ENCODE measurements at regions not wholly inside any gene's neighbourhood (a gene's known extent, or its start where the extent isn't known, plus 50 kb on each side); places are given as distances from the start of the nearest gene placed in this dataset.

GRCh38 chr17:45631941-45632340 is 141.4 kb upstream of the PLEKHM1 start:
- no peak overlapping the region for H3K27ac ChIP-seq
- 87 to 91% methylated on average over 2 of the region's 2 CpGs for WGBS, 2 donors
- H3K27me3 ChIP-seq, result no peaks in the 10 kb centered on the region
- TF ChIP-seq, protein P1, sequence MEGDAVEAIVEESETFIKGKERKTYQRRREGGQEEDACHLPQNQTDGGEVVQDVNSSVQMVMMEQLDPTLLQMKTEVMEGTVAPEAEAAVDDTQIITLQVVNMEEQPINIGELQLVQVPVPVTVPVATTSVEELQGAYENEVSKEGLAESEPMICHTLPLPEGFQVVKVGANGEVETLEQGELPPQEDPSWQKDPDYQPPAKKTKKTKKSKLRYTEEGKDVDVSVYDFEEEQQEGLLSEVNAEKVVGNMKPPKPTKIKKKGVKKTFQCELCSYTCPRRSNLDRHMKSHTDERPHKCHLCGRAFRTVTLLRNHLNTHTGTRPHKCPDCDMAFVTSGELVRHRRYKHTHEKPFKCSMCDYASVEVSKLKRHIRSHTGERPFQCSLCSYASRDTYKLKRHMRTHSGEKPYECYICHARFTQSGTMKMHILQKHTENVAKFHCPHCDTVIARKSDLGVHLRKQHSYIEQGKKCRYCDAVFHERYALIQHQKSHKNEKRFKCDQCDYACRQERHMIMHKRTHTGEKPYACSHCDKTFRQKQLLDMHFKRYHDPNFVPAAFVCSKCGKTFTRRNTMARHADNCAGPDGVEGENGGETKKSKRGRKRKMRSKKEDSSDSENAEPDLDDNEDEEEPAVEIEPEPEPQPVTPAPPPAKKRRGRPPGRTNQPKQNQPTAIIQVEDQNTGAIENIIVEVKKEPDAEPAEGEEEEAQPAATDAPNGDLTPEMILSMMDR (IDR thresholded peaks at IDR 0.05), result no peak
- TF ChIP-seq POLR2A (IDR thresholded peaks at IDR 0.05), result no peak
- no peak for DNase-seq
- H3K36me3 ChIP-seq, result peaks cover 24 to 25% of the 10 kb centered on the region in 2 donors
- H3K4me3 ChIP-seq (replicated peaks in 1 of 3), result no peak overlapping the region
- no peaks in the 10 kb centered on the region for H3K9me3 ChIP-seq
- H3K4me1 ChIP-seq, result peaks cover 0 to 5% of the 10 kb centered on the region in 2 donors
- intact Hi-C loops (cut with DNase I), result no loop called here

DNA sequence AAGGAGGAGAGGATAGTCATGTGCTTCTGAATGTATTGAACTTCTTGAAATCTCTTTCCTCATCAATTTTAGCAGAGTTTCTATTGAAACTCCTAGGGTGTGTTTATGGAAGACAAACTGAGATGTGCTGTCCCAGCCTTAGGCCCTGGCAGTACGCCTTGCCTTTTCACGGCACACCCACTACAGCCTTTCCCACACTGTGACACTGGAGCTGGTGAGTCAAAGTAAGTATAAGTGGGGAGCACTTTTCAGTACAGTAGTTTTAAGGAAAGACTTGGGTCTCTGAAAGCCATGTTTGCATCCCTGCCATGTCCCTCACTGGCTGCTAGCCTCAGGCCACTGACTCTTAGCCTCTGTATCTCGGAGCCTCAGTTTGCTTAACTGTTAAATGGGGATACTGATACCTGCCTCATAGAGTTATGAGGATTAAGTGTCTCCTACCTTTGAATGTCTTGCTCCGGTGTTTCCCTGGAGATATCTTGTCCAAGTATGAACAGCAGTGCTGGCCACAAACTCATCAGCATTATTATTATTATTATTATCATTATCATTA is 144.7 kb upstream of the CRHR1 start:
- WGBS, 2 donors, result 92% methylated on average over 4 of the region's 4 CpGs
- intact Hi-C loops (cut with DNase I), result no loop called here
- Histone ChIP-seq H3K9me3 (no peaks in the 10 kb centered on the region), H3K27ac (no peak overlapping the region), H3K4me3 (replicated peaks in 1 of 3) (no peak overlapping the region), H3K4me1 (no peaks in the 10 kb centered on the region), H3K27me3 (no peaks in the 10 kb centered on the region), H3K36me3 (peaks cover 7 to 9% of the 10 kb centered on the region in 2 donors)
- no peak for DNase-seq
- TF ChIP-seq, protein P1 (IDR thresholded peaks at IDR 0.05), result no peak
- no peak for TF ChIP-seq POLR2A (IDR thresholded peaks at IDR 0.05)

GRCh38 chr17:45640141-45640850 is 143.8 kb upstream of the CRHR1 start:
- no peaks in the 10 kb centered on the region for H3K4me1 ChIP-seq
- TF ChIP-seq, protein P1 (IDR thresholded peaks at IDR 0.05), result peak; percentile 90 to 97 (median 94)
- TF ChIP-seq POLR2A (IDR thresholded peaks at IDR 0.05), result no peak
- intact Hi-C loops (cut with DNase I), result loop anchor here (2.0 kb wide), 1 partner anchor 193 kb away; no protein-coding TSS in a partner anchor

GRCh38 chr17:45641541-45641940 is 142.6 kb upstream of the CRHR1 start:
- no peak for DNase-seq

More at GRCh38 chr17:45640141-45640850, 143.8 kb upstream of the CRHR1 start:
- H3K4me3 ChIP-seq (replicated peaks in 1 of 3), result no peak overlapping the region
- peak; percentile 69 to 74 for DNase-seq
- peaks cover 7 to 9% of the 10 kb centered on the region in 2 donors for H3K36me3 ChIP-seq
- H3K9me3 ChIP-seq, result no peaks in the 10 kb centered on the region
- no peak overlapping the region for H3K27ac ChIP-seq
- no peaks in the 10 kb centered on the region for H3K27me3 ChIP-seq
- 22 to 35% methylated on average over 3 of the region's 3 CpGs for WGBS, 2 donors

More at GRCh38 chr17:45641541-45641940, 142.6 kb upstream of the CRHR1 start:
- no peaks in the 10 kb centered on the region for H3K27me3 ChIP-seq
- no peaks in the 10 kb centered on the region for H3K4me1 ChIP-seq
- peaks cover 2 to 5% of the 10 kb centered on the region in 2 donors for H3K36me3 ChIP-seq
- intact Hi-C loops (cut with DNase I), result loop anchor here (2.0 kb wide), 1 partner anchor 191 kb away; no protein-coding TSS in a partner anchor
- H3K9me3 ChIP-seq, result no peaks in the 10 kb centered on the region
- TF ChIP-seq, protein P1 (IDR thresholded peaks at IDR 0.05), result no peak
- TF ChIP-seq POLR2A (IDR thresholded peaks at IDR 0.05), result no peak
- H3K4me3 ChIP-seq (replicated peaks in 1 of 3), result no peak overlapping the region
- 82 to 84% methylated on average over 5 of the region's 5 CpGs for WGBS, 2 donors
- no peak overlapping the region for H3K27ac ChIP-seq

All from thyroid gland (tissue), 4 donors.